ENCODE measurements at regions not wholly inside any gene's neighbourhood (a gene's known extent, or its start where the extent isn't known, plus 50 kb on each side); places are given as distances from the start of the nearest gene placed in this dataset.
"Not testable (repeated sequence)": the region's sequence is repeated elsewhere in the genome, so short reads cannot be mapped to it uniquely, and the experiment has no call there.

- peak overlapping the region; percentile 96 to 98 for H3K4me3 ChIP-seq (ENCODE audit: low read length in 2 of 2)
- H3K36me3 ChIP-seq (ENCODE audit: control insufficient read depth in 2 of 2, insufficient read depth in 2 of 2, low read length in 2 of 2) = no peaks in the 10 kb centered on the region
- H3K9me3 ChIP-seq (ENCODE audit: control insufficient read depth in 2 of 2, low read length in 2 of 2) = no peaks in the 10 kb centered on the region
- H3K9ac ChIP-seq (ENCODE audit: low read length in 2 of 2) = peak overlapping the region; percentile 95 to 99
- no peaks in the 10 kb centered on the region for H3K27me3 ChIP-seq (ENCODE audit: control insufficient read depth in 1 of 2, insufficient read depth in 2 of 2, low read length in 2 of 2)
- peak overlapping the region; percentile 94 for H3K27ac ChIP-seq (ENCODE audit: low read length)
- peaks cover 16% of the 10 kb centered on the region for H3K4me1 ChIP-seq (ENCODE audit: control insufficient read depth, insufficient read depth, low read length)
Measured at GRCh38 chr1:65069011-65069565, 78.9 kb upstream of the AK4 start.

GRCh38 chr1:65072845-65073244 is 75.2 kb upstream of the AK4 start:
- Histone ChIP-seq H3K4me3 (ENCODE audit: low read length in 2 of 2) (no peak overlapping the region), H3K27ac (ENCODE audit: low read length) (no peak overlapping the region), H3K27me3 (ENCODE audit: control insufficient read depth in 1 of 2, insufficient read depth in 2 of 2, low read length in 2 of 2) (no peaks in the 10 kb centered on the region)

GRCh38 chr1:65075123-65075976 is 72.7 kb upstream of the AK4 start:
- H3K9ac ChIP-seq (ENCODE audit: low read length in 2 of 2) = no peak overlapping the region
- H3K9me3 ChIP-seq (ENCODE audit: control insufficient read depth in 2 of 2, low read length in 2 of 2) = no peaks in the 10 kb centered on the region
- no peaks in the 10 kb centered on the region for H3K4me1 ChIP-seq (ENCODE audit: control insufficient read depth, insufficient read depth, low read length)
- no peaks in the 10 kb centered on the region for H3K27me3 ChIP-seq (ENCODE audit: control insufficient read depth in 1 of 2, insufficient read depth in 2 of 2, low read length in 2 of 2)
- H3K36me3 ChIP-seq (ENCODE audit: control insufficient read depth in 2 of 2, insufficient read depth in 2 of 2, low read length in 2 of 2) = no peaks in the 10 kb centered on the region
- no peak overlapping the region for H3K27ac ChIP-seq (ENCODE audit: low read length)
- H3K4me3 ChIP-seq (ENCODE audit: low read length in 2 of 2) = no peak overlapping the region

More at GRCh38 chr1:65072845-65073244, 75.2 kb upstream of the AK4 start:
- H3K9me3 ChIP-seq (ENCODE audit: control insufficient read depth in 2 of 2, low read length in 2 of 2) = no peaks in the 10 kb centered on the region
- H3K4me1 ChIP-seq (ENCODE audit: control insufficient read depth, insufficient read depth, low read length) = peaks cover 4% of the 10 kb centered on the region
- no peaks in the 10 kb centered on the region for H3K36me3 ChIP-seq (ENCODE audit: control insufficient read depth in 2 of 2, insufficient read depth in 2 of 2, low read length in 2 of 2)
- H3K9ac ChIP-seq (ENCODE audit: low read length in 2 of 2) = no peak overlapping the region

DNA sequence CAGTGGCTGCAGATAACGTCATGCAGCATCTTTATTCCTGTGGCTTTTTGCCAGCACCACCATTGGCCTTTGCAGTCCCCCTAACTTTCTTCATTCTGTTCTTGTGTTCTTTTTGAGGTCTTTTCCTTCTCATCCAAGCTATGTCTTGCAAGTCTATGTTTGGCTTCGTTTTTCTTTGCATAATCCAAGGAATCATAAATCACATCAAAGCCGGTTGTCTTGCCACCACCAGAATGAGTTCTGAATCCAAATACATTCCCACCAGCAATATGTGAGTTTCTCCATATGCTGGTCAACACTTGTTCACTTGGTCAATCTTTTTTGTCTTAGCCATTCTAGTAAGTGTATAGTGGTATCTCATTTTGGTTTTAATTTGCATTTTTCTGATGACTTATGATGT is 70.6 kb upstream of the AK4 start:
- no peak overlapping the region for H3K4me3 ChIP-seq (ENCODE audit: low read length in 2 of 2)
- no peak overlapping the region for H3K27ac ChIP-seq (ENCODE audit: low read length)

DNA sequence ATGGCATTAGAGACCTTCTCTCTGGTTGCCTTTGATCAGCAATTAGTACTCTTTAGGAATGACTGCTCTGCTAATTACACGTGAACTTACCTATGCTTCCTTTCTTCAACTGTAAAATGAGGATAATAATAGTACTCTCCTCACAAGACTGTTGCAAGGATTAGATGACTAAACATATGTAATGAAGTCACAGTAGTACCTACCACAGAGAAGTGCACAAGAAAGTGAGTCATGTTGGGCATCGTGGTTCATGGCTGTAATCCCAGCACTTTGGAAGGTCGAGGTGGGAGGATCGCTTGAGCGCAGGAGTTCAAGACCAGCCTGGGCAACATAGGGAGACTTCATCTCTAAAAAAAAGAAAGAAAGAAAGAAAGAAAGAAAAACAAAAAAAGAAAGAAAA is 68.1 kb upstream of the AK4 start:
- Histone ChIP-seq H3K36me3 (ENCODE audit: control insufficient read depth in 2 of 2, insufficient read depth in 2 of 2, low read length in 2 of 2) (no peaks in the 10 kb centered on the region), H3K27ac (ENCODE audit: low read length) (no peak overlapping the region), H3K9me3 (ENCODE audit: control insufficient read depth in 2 of 2, low read length in 2 of 2) (no peaks in the 10 kb centered on the region), H3K9ac (ENCODE audit: low read length in 2 of 2) (no peak overlapping the region), H3K4me1 (ENCODE audit: control insufficient read depth, insufficient read depth, low read length) (no peaks in the 10 kb centered on the region), H3K27me3 (ENCODE audit: control insufficient read depth in 1 of 2, insufficient read depth in 2 of 2, low read length in 2 of 2) (no peaks in the 10 kb centered on the region), H3K4me3 (ENCODE audit: low read length in 2 of 2) (no peak overlapping the region)

More for the DNA sequence above, 70.6 kb upstream of the AK4 start:
- Histone ChIP-seq H3K36me3 (ENCODE audit: control insufficient read depth in 2 of 2, insufficient read depth in 2 of 2, low read length in 2 of 2) (no peaks in the 10 kb centered on the region), H3K9ac (ENCODE audit: low read length in 2 of 2) (no peak overlapping the region), H3K9me3 (ENCODE audit: control insufficient read depth in 2 of 2, low read length in 2 of 2) (no peaks in the 10 kb centered on the region), H3K4me1 (ENCODE audit: control insufficient read depth, insufficient read depth, low read length) (no peaks in the 10 kb centered on the region), H3K27me3 (ENCODE audit: control insufficient read depth in 1 of 2, insufficient read depth in 2 of 2, low read length in 2 of 2) (no peaks in the 10 kb centered on the region)

DNA sequence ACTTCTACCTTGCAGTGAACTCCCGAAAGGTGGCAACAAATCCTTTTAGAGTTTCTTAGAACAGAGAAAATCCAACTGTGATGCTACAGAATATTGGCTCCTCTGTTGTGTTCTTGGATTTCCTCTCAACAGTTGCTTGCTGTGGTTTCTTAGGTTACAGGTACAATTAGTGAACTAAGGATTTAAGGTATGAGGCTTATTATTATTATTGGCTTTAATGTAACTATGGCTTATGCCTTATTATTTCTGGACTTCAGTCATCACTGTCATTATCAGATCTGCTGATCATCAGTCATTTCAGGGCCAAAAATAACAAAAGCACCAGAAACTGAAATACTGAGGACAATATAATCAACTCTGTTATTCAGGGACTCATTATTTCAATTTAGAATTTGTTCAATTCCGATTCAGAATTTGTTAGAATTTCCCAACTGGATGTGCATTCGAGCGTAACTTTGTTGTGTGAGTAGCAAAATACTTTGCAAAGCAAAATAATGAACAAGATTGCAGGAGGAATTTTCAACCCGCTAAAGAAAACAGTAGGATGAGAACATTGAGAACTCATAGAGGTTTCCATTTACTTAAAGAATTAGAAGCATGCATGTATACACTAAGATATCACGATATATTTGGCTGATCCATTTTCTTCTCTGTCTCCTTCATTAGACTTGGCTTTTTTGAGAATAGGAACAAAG is 65.5 kb upstream of the AK4 start:
- no peaks in the 10 kb centered on the region for H3K4me1 ChIP-seq (ENCODE audit: control insufficient read depth, insufficient read depth, low read length)
- H3K9ac ChIP-seq (ENCODE audit: low read length in 2 of 2) = no peak overlapping the region
- H3K27ac ChIP-seq (ENCODE audit: low read length) = no peak overlapping the region
- no peaks in the 10 kb centered on the region for H3K27me3 ChIP-seq (ENCODE audit: control insufficient read depth in 1 of 2, insufficient read depth in 2 of 2, low read length in 2 of 2)
- H3K36me3 ChIP-seq (ENCODE audit: control insufficient read depth in 2 of 2, insufficient read depth in 2 of 2, low read length in 2 of 2) = no peaks in the 10 kb centered on the region
- H3K9me3 ChIP-seq (ENCODE audit: control insufficient read depth in 2 of 2, low read length in 2 of 2) = no peaks in the 10 kb centered on the region
- H3K4me3 ChIP-seq (ENCODE audit: low read length in 2 of 2) = no peak overlapping the region

DNA sequence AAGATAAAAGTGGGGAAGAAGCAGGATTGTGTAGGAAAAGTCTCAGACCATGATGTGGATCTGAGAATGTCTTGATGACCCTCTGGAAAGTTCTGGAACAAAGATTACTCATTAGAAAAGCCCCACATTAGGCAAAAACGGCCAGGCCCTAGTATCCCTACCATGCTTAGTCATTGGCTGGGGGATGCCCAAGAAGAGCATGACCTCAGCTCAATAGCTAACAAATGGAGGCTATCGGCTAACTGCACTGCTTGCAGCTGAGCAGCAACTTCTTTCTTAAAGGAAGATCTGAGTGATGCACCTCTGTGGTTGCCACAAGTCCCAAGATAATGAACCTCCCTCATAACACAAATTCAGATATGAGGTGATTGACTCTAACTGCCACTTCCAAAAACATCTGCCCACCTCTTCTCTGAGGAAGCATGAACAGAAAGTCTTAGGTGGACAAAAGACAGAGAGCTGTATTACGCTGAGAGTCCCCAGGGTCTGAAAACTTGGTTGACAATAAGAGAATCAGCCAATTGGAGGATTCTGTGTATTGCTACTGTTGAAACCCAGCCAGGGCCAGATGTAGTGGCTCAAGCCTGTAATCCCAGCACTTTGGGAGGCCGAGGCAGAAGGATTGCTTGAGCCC is 64.6 kb upstream of the AK4 start:
- no peaks in the 10 kb centered on the region for H3K9me3 ChIP-seq (ENCODE audit: control insufficient read depth in 2 of 2, low read length in 2 of 2)
- H3K36me3 ChIP-seq (ENCODE audit: control insufficient read depth in 2 of 2, insufficient read depth in 2 of 2, low read length in 2 of 2) = no peaks in the 10 kb centered on the region
- no peaks in the 10 kb centered on the region for H3K4me1 ChIP-seq (ENCODE audit: control insufficient read depth, insufficient read depth, low read length)
- no peak overlapping the region for H3K27ac ChIP-seq (ENCODE audit: low read length)
- H3K4me3 ChIP-seq (ENCODE audit: low read length in 2 of 2) = no peak overlapping the region
- no peak overlapping the region for H3K9ac ChIP-seq (ENCODE audit: low read length in 2 of 2)
- no peaks in the 10 kb centered on the region for H3K27me3 ChIP-seq (ENCODE audit: control insufficient read depth in 1 of 2, insufficient read depth in 2 of 2, low read length in 2 of 2)

DNA sequence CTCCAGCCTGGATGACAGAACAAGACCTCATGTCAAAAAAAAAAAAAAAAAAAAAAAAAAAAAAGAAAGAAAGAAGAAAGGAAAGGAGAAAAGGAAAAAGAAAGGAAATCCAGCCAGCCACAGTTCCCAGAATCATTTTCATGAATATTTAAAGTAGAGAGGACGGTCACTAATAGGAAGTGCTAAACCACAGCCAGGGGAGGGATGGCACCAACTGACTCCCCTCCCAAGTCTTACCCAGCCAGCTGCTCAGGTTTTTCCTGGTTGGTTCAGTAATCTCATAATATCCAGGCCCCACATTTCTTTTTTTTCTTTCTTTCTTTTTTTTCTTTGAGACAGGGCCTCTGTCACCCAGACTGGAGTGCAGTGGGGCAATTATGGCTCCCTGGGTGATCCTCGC is 63.9 kb upstream of the AK4 start:
- no peak overlapping the region for H3K9ac ChIP-seq (ENCODE audit: low read length in 2 of 2)
- no peaks in the 10 kb centered on the region for H3K36me3 ChIP-seq (ENCODE audit: control insufficient read depth in 2 of 2, insufficient read depth in 2 of 2, low read length in 2 of 2)
- no peaks in the 10 kb centered on the region for H3K27me3 ChIP-seq (ENCODE audit: control insufficient read depth in 1 of 2, insufficient read depth in 2 of 2, low read length in 2 of 2)
- no peaks in the 10 kb centered on the region for H3K9me3 ChIP-seq (ENCODE audit: control insufficient read depth in 2 of 2, low read length in 2 of 2)
- H3K27ac ChIP-seq (ENCODE audit: low read length) = no peak overlapping the region
- no peaks in the 10 kb centered on the region for H3K4me1 ChIP-seq (ENCODE audit: control insufficient read depth, insufficient read depth, low read length)
- no peak overlapping the region for H3K4me3 ChIP-seq (ENCODE audit: low read length in 2 of 2)

GRCh38 chr1:65087519-65087918 is 60.5 kb upstream of the AK4 start:
- not testable (repeated sequence) for H3K9ac ChIP-seq (ENCODE audit: low read length in 2 of 2); H3K9me3 ChIP-seq (ENCODE audit: control insufficient read depth in 2 of 2, low read length in 2 of 2); H3K4me1 ChIP-seq (ENCODE audit: control insufficient read depth, insufficient read depth, low read length); H3K36me3 ChIP-seq (ENCODE audit: control insufficient read depth in 2 of 2, insufficient read depth in 2 of 2, low read length in 2 of 2); H3K4me3 ChIP-seq (ENCODE audit: low read length in 2 of 2); H3K27ac ChIP-seq (ENCODE audit: low read length); H3K27me3 ChIP-seq (ENCODE audit: control insufficient read depth in 1 of 2, insufficient read depth in 2 of 2, low read length in 2 of 2)

- H3K9ac ChIP-seq (ENCODE audit: low read length in 2 of 2) = no peak overlapping the region
- no peak overlapping the region for H3K27ac ChIP-seq (ENCODE audit: low read length)
- no peaks in the 10 kb centered on the region for H3K4me1 ChIP-seq (ENCODE audit: control insufficient read depth, insufficient read depth, low read length)
- H3K27me3 ChIP-seq (ENCODE audit: control insufficient read depth in 1 of 2, insufficient read depth in 2 of 2, low read length in 2 of 2) = no peaks in the 10 kb centered on the region
- no peaks in the 10 kb centered on the region for H3K36me3 ChIP-seq (ENCODE audit: control insufficient read depth in 2 of 2, insufficient read depth in 2 of 2, low read length in 2 of 2)
- no peak overlapping the region for H3K4me3 ChIP-seq (ENCODE audit: low read length in 2 of 2)
- no peaks in the 10 kb centered on the region for H3K9me3 ChIP-seq (ENCODE audit: control insufficient read depth in 2 of 2, low read length in 2 of 2)
Measured at GRCh38 chr1:65090406-65090805, 57.6 kb upstream of the AK4 start.

Data from stomach smooth muscle (tissue), 2 donors.